Limb (tissue), 2 donors: ENCODE measurements at regions not wholly inside any gene's neighbourhood (a gene's known extent, or its start where the extent isn't known, plus 50 kb on each side); places are given as distances from the start of the nearest gene placed in this dataset.

Experiments
- DNase-seq, 2 donors: peaks; one replicate each; pipeline ENCODE4 v3.0.0-alpha.2; 2016; ENCODE audit errors: extremely low spot score in 2 of 2

DNA sequence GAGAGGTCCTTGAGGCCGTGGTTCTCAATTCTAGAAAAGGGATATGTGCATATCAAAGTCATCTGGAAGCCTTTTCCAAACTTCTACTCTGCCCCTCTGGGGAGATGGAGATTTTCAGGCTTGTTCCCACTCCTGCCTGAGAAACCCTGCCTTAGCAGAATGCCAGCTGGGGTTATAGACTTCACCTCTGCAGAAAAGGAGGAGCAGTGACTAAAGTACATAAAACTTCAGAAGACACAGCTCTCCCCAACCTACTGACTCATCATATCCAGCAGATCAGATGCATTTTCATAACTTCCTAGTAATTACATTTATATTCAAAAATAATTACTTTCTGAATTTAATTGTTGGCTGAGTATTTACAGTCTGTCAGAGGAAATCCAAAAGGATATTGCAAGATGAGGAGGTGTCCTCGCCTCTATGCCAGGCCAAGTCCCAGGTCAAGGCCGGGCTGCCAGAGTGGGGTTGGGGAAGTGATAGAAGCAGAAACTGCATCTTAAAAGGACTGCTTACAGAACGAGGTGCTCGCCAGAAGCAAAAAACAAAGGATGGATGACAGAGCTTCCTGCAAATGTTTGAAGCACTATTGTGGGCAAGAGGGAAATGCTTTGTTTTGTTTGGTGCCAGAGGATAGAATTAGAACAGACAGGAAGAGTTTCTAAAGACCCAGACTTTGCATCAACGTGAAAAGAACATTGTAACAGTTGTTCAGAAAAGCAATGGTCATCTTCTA lies 75.6 kb upstream of the APCDD1 start:
- no peak for DNase-seq

GRCh38 chr18:10379522-10379921 lies 74.9 kb upstream of the APCDD1 start:
- no peak for DNase-seq

- DNase-seq, result no peak
Measured at GRCh38 chr18:10381516-10381915, 72.9 kb upstream of the APCDD1 start.

GRCh38 chr18:10381951-10382350 lies 72.5 kb upstream of the APCDD1 start:
- DNase-seq, result no peak

DNA sequence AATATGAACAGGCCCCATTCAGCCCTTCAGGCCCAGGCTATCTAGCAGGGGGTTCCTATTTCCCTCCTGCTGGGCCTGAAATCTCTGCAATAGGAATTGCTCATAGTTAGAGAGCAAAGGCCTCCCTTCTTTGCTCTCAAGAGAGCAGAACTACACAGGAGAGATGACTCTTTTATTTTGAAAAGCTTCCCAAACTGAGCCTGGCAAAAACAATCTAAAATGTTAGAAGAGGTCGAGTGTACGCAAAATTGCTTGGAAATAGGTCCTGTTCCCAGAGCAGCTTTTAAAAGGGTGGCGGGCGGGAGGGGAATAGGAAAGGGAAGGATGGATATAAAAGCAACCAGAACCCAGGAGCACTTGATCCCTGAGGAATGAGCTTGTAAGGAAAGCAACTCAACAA lies 68.4 kb upstream of the APCDD1 start:
- no peak for DNase-seq

DNA sequence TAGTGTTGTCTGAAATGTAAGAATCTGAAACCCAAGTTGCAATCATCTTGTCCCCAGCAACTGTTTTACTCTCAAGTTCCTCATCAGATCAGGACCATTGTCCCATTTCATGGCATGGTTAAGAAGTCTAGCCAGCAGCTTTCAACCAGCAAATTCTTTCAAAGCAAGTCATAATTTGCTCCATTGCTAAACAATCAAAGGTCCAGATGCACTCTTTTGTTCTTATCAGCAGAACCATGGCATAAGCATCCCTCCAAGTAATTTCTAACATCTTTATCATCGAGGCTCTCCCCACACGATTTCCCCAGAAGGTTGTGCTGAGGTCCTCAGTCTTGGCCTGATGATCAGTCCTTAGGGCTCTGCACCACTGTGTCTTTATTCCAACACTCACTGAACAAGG lies 67.5 kb upstream of the APCDD1 start:
- no peak for DNase-seq

DNA sequence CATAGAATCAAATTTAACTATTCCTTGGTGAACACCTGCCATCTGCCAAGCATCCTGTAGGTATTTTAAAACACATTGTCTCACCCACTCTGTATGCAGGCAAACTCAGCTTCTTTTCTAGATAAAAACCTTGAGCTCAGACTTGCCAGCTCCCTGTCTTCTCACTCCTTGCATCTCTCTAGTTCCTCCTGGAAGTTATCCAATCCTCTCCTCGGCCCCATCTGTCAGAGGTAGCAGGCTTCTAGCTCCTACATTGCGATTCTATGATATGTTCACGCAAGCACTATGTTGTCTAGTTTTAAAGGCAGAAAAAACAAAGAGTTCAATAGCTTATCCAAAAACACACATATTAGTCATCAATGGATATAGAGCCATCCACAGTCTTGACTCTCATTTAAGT lies 67.0 kb upstream of the APCDD1 start:
- no peak for DNase-seq

- DNase-seq, result no peak
Measured at GRCh38 chr18:10388373-10388772, 66.1 kb upstream of the APCDD1 start.

DNA sequence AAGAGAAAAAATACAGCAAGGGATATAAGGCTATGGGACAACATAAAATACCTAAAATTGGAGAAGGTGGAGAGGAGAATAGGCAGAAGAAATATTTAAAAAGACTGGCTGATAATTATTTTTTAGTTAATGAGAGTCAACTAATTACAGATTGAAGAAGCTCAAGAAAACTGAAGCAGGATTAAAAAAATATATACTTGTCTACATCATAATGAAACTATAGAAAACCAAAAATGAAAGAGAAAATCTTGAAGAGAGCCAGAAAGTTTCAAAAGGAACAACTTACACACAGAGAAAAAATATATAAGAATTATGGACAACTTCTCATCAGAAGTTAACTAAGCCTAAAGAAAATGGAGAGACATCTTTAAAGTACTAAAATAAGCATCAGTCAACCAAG lies 62.9 kb upstream of the APCDD1 start:
- no peak for DNase-seq

- DNase-seq, result no peak
Measured at GRCh38 chr18:10397004-10397403, 57.4 kb upstream of the APCDD1 start.

- DNase-seq, result no peak
Measured at GRCh38 chr18:10398571-10398970, 55.9 kb upstream of the APCDD1 start.

DNA sequence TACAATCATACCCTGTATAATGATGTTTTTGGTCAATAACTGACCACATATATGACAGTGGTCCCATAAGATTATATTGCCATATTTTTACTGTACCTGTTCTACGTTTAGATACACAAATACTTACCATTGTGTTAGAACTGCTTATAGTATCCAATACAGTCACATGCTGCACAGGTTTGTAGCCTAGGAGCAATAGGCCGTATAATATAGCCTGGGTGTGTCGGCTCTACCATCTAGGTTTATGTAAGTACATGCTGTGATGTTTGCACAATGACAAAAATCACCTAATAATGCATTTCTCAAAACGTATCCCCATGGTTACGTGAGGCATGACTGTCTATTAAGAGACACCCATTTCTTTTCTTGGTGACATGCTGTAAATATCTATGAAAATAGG lies 55.0 kb upstream of the APCDD1 start:
- DNase-seq, result no peak

GRCh38 chr18:10400534-10401307 lies 53.7 kb upstream of the APCDD1 start:
- no peak for DNase-seq

GRCh38 chr18:10401521-10401920 lies 52.9 kb upstream of the APCDD1 start:
- no peak for DNase-seq

DNA sequence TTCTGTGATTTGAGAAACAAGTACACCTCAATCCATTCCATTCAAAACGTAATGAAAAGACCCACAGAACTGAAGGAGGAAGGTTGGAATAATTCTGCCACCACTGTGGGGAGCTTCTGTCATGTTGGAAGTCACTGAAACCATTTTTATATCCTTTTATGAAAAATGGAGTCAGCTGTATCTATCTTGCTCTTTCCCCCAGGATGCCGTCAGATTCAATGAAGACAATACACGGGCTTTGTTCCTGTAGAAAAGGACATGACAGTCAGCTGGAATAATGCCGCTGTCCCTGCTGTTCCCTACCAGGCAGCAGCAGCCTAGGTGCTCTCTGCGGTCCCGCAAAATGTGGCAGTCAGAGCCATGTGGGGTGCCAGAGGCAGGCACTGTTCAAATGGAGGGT lies 52.5 kb upstream of the APCDD1 start:
- DNase-seq, result no peak

- DNase-seq, result no peak
Measured at GRCh38 chr18:10402871-10403559, 51.4 kb upstream of the APCDD1 start.

DNA sequence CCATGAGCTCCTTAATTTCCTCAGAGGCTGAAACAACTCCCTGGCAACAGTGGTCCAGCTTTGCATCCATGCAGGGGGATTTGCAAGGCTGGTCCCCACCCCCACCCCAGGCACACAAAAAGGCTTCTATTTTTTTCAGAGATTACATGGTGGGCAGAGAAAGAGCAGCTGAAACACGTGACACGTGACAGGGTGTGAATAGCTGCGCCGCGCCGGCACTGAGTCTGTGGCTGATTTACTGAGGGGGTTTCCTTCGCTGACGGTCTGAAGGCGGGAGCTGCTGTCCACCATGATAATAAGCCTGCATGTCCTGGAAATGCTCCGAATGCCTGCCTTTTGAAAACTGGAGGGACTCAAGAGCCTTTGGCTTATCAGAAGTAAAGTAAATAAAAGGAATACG lies 50.7 kb upstream of the APCDD1 start:
- peak in 1 of 2 donors; percentile 57 for DNase-seq

DNA sequence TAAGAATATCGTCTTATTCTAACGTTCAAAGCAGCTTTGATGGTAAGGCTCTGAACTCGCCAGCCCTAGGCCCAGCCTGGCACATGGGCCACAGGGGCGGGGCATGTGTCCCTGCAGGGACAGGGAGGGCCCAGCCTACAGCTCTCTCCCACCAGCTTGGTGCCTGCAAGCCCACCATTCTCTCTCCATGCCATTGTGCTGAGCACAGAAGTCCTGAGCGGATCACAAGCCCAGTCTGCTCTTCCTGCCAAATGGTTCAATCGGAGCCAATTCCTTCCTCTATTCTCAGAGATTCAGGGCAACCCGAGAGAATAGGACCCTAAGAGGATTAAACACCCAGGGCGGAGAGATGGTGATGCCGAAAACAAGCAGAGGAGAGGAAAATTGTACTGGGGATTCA lies 50.3 kb upstream of the APCDD1 start:
- no peak for DNase-seq
